ENCODE measurements at regions not wholly inside any gene's neighbourhood (a gene's known extent, or its start where the extent isn't known, plus 50 kb on each side); places are given as distances from the start of the nearest gene placed in this dataset.

GRCh38 chr9:81512641-81513040, 176.7 kb downstream of the TLE1 start:
- H3K4me1 ChIP-seq (ENCODE audit: insufficient read depth, low read length), result no peaks in the 10 kb centered on the region
- H3K9me3 ChIP-seq (ENCODE audit: low read length), result no peaks in the 10 kb centered on the region
- no peak overlapping the region for H3K9ac ChIP-seq (ENCODE audit: low read length)
- H3K27ac ChIP-seq (ENCODE audit: low read depth, low read length), result no peak overlapping the region
- H3K36me3 ChIP-seq (ENCODE audit: insufficient read depth, low read length), result no peaks in the 10 kb centered on the region
- no peak overlapping the region for H3K4me3 ChIP-seq (ENCODE audit: low read depth in 1 of 2, low read length in 2 of 2)
- H3K27me3 ChIP-seq (ENCODE audit: control insufficient read depth in 1 of 2, insufficient read depth in 2 of 2, low read length in 2 of 2), result no peaks in the 10 kb centered on the region

GRCh38 chr9:81508476-81508875, 180.9 kb downstream of the TLE1 start:
- H3K9me3 ChIP-seq (ENCODE audit: low read length), result no peaks in the 10 kb centered on the region
- no peaks in the 10 kb centered on the region for H3K36me3 ChIP-seq (ENCODE audit: insufficient read depth, low read length)
- H3K4me1 ChIP-seq (ENCODE audit: insufficient read depth, low read length), result no peaks in the 10 kb centered on the region
- no peaks in the 10 kb centered on the region for H3K27me3 ChIP-seq (ENCODE audit: control insufficient read depth in 1 of 2, insufficient read depth in 2 of 2, low read length in 2 of 2)
- H3K9ac ChIP-seq (ENCODE audit: low read length), result no peak overlapping the region
- H3K4me3 ChIP-seq (ENCODE audit: low read depth in 1 of 2, low read length in 2 of 2), result no peak overlapping the region
- no peak overlapping the region for H3K27ac ChIP-seq (ENCODE audit: low read depth, low read length)

GRCh38 chr9:81506941-81507864, 182.1 kb downstream of the TLE1 start:
- no peak overlapping the region for H3K9ac ChIP-seq (ENCODE audit: low read length)
- H3K27ac ChIP-seq (ENCODE audit: low read depth, low read length), result no peak overlapping the region
- no peaks in the 10 kb centered on the region for H3K9me3 ChIP-seq (ENCODE audit: low read length)
- H3K36me3 ChIP-seq (ENCODE audit: insufficient read depth, low read length), result no peaks in the 10 kb centered on the region
- no peaks in the 10 kb centered on the region for H3K4me1 ChIP-seq (ENCODE audit: insufficient read depth, low read length)
- no peaks in the 10 kb centered on the region for H3K27me3 ChIP-seq (ENCODE audit: control insufficient read depth in 1 of 2, insufficient read depth in 2 of 2, low read length in 2 of 2)
- H3K4me3 ChIP-seq (ENCODE audit: low read depth in 1 of 2, low read length in 2 of 2), result no peak overlapping the region

GRCh38 chr9:81499594-81499993, 189.8 kb downstream of the TLE1 start:
- Histone ChIP-seq H3K9me3 (ENCODE audit: low read length) (no peaks in the 10 kb centered on the region), H3K9ac (ENCODE audit: low read length) (no peak overlapping the region), H3K36me3 (ENCODE audit: insufficient read depth, low read length) (no peaks in the 10 kb centered on the region), H3K27ac (ENCODE audit: low read depth, low read length) (no peak overlapping the region), H3K4me1 (ENCODE audit: insufficient read depth, low read length) (peaks cover 16% of the 10 kb centered on the region), H3K27me3 (ENCODE audit: control insufficient read depth in 1 of 2, insufficient read depth in 2 of 2, low read length in 2 of 2) (no peaks in the 10 kb centered on the region), H3K4me3 (ENCODE audit: low read depth in 1 of 2, low read length in 2 of 2) (no peak overlapping the region)

- no peak overlapping the region for H3K4me3 ChIP-seq (ENCODE audit: low read depth in 1 of 2, low read length in 2 of 2)
- no peak overlapping the region for H3K27ac ChIP-seq (ENCODE audit: low read depth, low read length)
- no peaks in the 10 kb centered on the region for H3K36me3 ChIP-seq (ENCODE audit: insufficient read depth, low read length)
- H3K27me3 ChIP-seq (ENCODE audit: control insufficient read depth in 1 of 2, insufficient read depth in 2 of 2, low read length in 2 of 2), result no peaks in the 10 kb centered on the region
- no peak overlapping the region for H3K9ac ChIP-seq (ENCODE audit: low read length)
- H3K4me1 ChIP-seq (ENCODE audit: insufficient read depth, low read length), result peaks cover 16% of the 10 kb centered on the region
- no peaks in the 10 kb centered on the region for H3K9me3 ChIP-seq (ENCODE audit: low read length)
Measured at GRCh38 chr9:81499021-81499454, 190.3 kb downstream of the TLE1 start.

GRCh38 chr9:81498576-81498975, 190.8 kb downstream of the TLE1 start:
- Histone ChIP-seq H3K27ac (ENCODE audit: low read depth, low read length) (no peak overlapping the region), H3K4me3 (ENCODE audit: low read depth in 1 of 2, low read length in 2 of 2) (no peak overlapping the region), H3K4me1 (ENCODE audit: insufficient read depth, low read length) (peaks cover 16% of the 10 kb centered on the region), H3K27me3 (ENCODE audit: control insufficient read depth in 1 of 2, insufficient read depth in 2 of 2, low read length in 2 of 2) (no peaks in the 10 kb centered on the region), H3K36me3 (ENCODE audit: insufficient read depth, low read length) (no peaks in the 10 kb centered on the region), H3K9ac (ENCODE audit: low read length) (no peak overlapping the region), H3K9me3 (ENCODE audit: low read length) (no peaks in the 10 kb centered on the region)

GRCh38 chr9:81497091-81497490, 192.3 kb downstream of the TLE1 start:
- Histone ChIP-seq H3K36me3 (ENCODE audit: insufficient read depth, low read length) (no peaks in the 10 kb centered on the region), H3K9me3 (ENCODE audit: low read length) (no peaks in the 10 kb centered on the region), H3K9ac (ENCODE audit: low read length) (no peak overlapping the region), H3K4me3 (ENCODE audit: low read depth in 1 of 2, low read length in 2 of 2) (no peak overlapping the region), H3K4me1 (ENCODE audit: insufficient read depth, low read length) (peaks cover 16% of the 10 kb centered on the region), H3K27ac (ENCODE audit: low read depth, low read length) (no peak overlapping the region), H3K27me3 (ENCODE audit: control insufficient read depth in 1 of 2, insufficient read depth in 2 of 2, low read length in 2 of 2) (no peaks in the 10 kb centered on the region)

GRCh38 chr9:81492710-81493447, 196.5 kb downstream of the TLE1 start:
- Histone ChIP-seq H3K4me1 (ENCODE audit: insufficient read depth, low read length) (no peaks in the 10 kb centered on the region), H3K9me3 (ENCODE audit: low read length) (no peaks in the 10 kb centered on the region), H3K27me3 (ENCODE audit: control insufficient read depth in 1 of 2, insufficient read depth in 2 of 2, low read length in 2 of 2) (no peaks in the 10 kb centered on the region), H3K27ac (ENCODE audit: low read depth, low read length) (no peak overlapping the region), H3K4me3 (ENCODE audit: low read depth in 1 of 2, low read length in 2 of 2) (no peak overlapping the region), H3K36me3 (ENCODE audit: insufficient read depth, low read length) (no peaks in the 10 kb centered on the region), H3K9ac (ENCODE audit: low read length) (no peak overlapping the region)

GRCh38 chr9:81490605-81491331, 198.6 kb downstream of the TLE1 start:
- H3K9ac ChIP-seq (ENCODE audit: low read length), result no peak overlapping the region
- no peak overlapping the region for H3K27ac ChIP-seq (ENCODE audit: low read depth, low read length)

GRCh38 chr9:81489046-81489445, 200.3 kb downstream of the TLE1 start:
- no peak overlapping the region for H3K4me3 ChIP-seq (ENCODE audit: low read depth in 1 of 2, low read length in 2 of 2)
- H3K27me3 ChIP-seq (ENCODE audit: control insufficient read depth in 1 of 2, insufficient read depth in 2 of 2, low read length in 2 of 2), result no peaks in the 10 kb centered on the region
- H3K9me3 ChIP-seq (ENCODE audit: low read length), result no peaks in the 10 kb centered on the region
- H3K27ac ChIP-seq (ENCODE audit: low read depth, low read length), result no peak overlapping the region
- H3K4me1 ChIP-seq (ENCODE audit: insufficient read depth, low read length), result no peaks in the 10 kb centered on the region
- no peaks in the 10 kb centered on the region for H3K36me3 ChIP-seq (ENCODE audit: insufficient read depth, low read length)
- no peak overlapping the region for H3K9ac ChIP-seq (ENCODE audit: low read length)

More at GRCh38 chr9:81490605-81491331, 198.6 kb downstream of the TLE1 start:
- no peaks in the 10 kb centered on the region for H3K4me1 ChIP-seq (ENCODE audit: insufficient read depth, low read length)
- H3K9me3 ChIP-seq (ENCODE audit: low read length), result no peaks in the 10 kb centered on the region
- no peaks in the 10 kb centered on the region for H3K36me3 ChIP-seq (ENCODE audit: insufficient read depth, low read length)
- H3K4me3 ChIP-seq (ENCODE audit: low read depth in 1 of 2, low read length in 2 of 2), result no peak overlapping the region
- H3K27me3 ChIP-seq (ENCODE audit: control insufficient read depth in 1 of 2, insufficient read depth in 2 of 2, low read length in 2 of 2), result no peaks in the 10 kb centered on the region

Data from muscle layer of colon (tissue), 2 donors.